GM18505 (cell line): ENCODE measurements at regions not wholly inside any gene's neighbourhood (a gene's known extent, or its start where the extent isn't known, plus 50 kb on each side); places are given as distances from the start of the nearest gene placed in this dataset.

Experiments
- ATAC-seq: cut with Tn5 transposase; IDR thresholded peaks from one replicate; pipeline ENCODE4 v1.9.1; 2021; ENCODE audit not compliant: unreplicated experiment
- POLR2A ChIP-seq: IDR thresholded peaks from 4 replicates; pipeline ENCODE4 v1.6.1; 2011; ENCODE audit warnings: borderline replicate concordance; ENCODE audit not compliant: insufficient read depth, insufficient read length; ENCODE audit errors: extremely low read depth

DNA sequence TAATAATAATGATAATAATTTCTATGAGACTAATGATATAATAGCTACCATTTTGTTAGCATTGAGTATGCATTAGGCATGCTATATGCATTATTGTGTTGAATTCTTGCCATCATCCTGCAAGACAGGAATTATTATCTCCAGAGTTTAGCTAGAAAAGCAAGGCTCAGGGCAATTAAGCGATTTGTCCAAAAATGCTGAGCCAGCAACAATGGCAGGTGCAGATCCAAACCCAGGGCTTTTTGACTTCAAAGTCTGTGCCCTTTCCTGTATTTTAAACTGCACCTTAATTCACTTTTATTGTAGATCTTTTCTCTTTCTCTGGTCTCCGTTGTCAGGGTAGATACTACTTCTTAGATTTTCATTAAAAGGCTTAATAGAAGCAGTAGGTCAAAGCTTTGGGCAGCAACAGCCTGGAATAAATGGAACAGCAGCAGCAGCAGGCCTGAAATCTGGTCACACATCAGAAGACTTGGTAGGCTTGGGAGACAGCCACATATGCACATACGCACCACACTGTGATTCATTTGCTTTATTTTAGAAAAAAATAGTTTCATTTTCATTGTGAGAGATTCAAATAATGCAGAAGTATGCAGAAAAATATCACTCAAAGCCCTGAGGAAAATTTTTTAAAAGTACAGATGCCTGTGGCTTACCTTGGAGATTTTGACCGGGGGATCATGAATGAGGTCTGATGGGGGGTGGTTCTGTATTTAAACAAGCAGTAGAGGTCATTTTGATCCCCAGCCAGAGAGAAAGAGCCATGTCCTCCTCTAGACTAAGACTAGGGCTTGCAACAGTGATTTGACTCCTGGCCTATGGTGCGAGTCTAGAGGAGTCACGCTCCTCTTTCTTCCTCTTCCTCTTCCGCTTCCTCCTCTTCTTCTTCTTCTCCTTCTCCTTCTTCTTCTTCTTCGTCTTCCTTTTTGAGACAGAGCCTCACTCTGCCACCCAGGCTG, 455.7 kb downstream of the TSN start:
- TF ChIP-seq POLR2A: no peak
- no peak for ATAC-seq

DNA sequence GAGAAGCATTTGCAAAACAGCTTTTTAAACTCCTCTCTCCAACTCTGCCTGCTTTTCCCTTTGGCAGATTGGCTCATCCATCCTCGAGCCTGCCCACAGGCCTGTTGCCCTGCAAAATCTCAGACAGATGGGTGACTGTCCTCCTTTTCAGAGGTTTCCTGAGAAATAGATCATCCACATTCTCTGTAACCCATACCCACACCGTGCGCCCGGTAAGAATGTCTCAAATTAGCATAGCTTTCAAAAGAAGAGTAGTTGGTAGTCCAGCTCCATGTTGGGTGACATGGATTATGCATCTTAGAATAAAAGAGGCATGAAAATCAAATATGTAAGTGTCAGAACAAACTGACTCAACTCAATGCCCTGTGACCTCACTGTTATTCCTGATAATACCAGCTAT, 457.9 kb downstream of the TSN start:
- no peak for TF ChIP-seq POLR2A
- ATAC-seq: no peak

DNA sequence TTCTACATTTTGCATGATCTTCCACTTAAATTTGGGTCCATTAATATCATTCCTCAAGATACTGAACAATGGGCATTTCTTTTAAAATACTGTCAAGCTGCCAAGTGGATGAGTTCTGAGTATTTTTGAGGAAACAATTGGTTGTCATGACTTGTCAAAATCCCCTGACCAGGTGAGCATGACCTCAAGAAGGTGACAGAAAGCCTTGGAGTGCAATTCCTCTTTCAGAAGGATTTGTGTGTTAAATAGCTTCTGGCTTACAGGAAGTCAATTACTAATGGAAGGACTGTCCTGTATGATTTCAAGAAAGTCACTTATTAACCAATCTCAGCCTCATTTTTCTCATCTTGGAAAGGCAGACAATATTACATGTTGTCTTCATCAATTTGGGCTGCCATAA, 460.6 kb downstream of the TSN start:
- no peak for TF ChIP-seq POLR2A
- no peak for ATAC-seq

DNA sequence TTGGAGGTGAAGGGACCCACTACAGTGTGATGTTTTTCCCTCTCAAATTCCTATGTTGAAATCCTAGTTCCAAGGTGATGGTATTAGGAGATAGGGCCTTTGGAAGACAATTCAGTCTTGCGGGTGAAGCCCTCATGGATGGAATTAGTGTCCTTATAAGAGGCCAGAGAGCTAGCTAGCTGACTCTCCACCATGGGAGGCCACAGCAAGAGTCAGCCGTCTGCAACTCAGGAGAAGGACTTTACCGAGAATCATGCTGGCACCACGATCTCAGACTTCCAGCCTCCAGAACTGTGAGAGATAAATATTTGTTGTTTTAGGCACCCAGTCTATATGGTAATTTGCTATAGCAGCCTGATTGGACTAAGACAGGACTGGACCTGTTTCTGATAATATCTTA, 461.4 kb downstream of the TSN start:
- TF ChIP-seq POLR2A: no peak
- no peak for ATAC-seq

DNA sequence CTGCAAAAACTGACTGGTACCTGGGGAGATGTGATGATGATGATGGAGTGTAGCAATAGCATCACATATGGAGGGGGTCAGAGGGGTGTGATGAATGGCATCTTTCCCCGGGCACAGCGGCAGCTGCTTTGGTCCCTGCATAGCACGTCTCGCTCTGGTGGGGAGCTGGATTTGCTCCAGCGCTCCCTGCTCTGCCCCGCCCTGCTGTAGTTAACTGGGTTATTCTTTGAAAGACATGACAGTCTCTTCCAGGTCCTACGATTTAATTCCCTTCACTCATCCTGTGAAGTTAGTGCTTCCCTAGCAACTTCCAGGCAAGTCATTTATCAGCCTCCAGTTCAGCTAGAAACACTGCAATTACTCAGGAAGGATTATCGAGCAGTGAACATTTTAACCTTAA, 463.1 kb downstream of the TSN start:
- no peak for ATAC-seq
- TF ChIP-seq POLR2A: no peak

DNA sequence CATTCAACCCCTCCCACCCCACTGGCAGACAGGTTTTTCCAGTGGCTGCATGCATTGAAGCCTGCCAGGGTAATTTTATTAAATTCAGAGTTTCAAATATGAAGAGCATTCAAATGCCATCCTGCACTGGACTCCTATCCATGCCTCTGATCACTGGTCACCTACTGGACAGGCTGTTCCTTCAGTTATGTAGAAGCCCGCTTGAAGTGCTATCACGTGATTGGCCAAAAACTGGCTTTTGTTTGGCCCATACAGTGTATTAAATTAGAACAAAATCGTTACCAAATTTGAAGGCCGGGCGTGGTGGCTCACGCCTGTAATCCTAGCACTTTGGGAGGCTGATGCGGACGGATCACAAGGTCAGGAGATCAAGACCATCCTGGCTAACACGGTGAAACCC, 464.1 kb downstream of the TSN start:
- no peak for TF ChIP-seq POLR2A
- ATAC-seq: no peak

DNA sequence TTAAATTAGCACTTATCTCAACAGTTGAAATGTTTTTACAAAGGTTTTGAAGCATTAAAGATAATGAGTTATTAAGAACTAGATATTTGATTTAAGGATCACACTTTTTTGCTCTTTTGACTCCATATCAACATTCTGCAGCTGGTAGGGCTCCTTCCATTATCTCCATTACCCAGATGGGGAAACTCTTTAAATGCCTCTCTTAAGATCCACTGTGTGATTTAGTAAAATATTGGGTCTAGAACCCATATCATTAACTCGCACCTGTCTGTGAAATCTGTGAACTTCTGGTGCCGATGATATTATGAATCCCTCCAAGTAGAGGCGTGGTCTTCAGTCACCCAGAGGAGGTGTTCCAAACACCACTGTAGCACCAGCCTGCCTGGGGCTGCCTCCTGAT, 466.2 kb downstream of the TSN start:
- no peak for ATAC-seq

DNA sequence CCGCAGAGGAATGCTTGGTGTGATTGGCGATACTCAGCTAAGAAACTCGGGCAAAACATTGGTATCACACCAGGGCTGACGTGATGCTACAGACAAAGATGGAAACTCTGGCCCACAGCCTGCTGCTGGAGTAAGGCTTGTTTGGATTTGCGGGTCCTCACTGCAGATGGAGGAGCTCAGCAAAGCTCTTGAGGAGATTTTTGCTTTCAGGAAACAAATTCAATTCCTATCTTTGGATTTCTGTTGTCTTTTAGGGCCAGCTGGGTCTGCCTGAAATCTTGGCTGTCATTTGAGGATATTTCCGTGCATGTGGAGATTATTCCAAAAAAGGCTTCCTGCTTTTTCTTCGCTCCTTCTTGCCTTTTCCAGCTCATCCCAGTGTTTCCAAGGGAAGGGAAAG, 475.8 kb downstream of the TSN start:
- TF ChIP-seq POLR2A: no peak
- ATAC-seq: no peak

More for the DNA sequence above, 466.2 kb downstream of the TSN start:
- no peak for TF ChIP-seq POLR2A

DNA sequence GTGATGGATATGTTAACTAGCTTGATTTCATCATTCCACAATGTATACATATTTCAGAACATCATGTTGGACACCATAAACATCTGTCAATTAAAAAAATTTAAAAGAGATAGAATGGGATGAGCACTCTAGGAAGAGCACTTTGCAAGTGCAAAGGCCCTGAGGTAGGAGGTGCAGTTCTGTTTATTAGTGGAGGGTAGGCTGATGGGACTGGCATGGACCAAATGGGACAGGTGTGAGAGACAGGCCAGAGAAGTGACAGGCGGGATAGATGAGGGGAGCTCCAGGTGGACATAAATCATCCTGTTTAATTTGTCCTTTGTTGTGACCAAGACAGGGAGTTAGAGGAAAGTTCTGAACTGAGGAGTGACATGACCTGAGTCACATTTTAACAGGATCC, 477.9 kb downstream of the TSN start:
- no peak for ATAC-seq
- no peak for TF ChIP-seq POLR2A

DNA sequence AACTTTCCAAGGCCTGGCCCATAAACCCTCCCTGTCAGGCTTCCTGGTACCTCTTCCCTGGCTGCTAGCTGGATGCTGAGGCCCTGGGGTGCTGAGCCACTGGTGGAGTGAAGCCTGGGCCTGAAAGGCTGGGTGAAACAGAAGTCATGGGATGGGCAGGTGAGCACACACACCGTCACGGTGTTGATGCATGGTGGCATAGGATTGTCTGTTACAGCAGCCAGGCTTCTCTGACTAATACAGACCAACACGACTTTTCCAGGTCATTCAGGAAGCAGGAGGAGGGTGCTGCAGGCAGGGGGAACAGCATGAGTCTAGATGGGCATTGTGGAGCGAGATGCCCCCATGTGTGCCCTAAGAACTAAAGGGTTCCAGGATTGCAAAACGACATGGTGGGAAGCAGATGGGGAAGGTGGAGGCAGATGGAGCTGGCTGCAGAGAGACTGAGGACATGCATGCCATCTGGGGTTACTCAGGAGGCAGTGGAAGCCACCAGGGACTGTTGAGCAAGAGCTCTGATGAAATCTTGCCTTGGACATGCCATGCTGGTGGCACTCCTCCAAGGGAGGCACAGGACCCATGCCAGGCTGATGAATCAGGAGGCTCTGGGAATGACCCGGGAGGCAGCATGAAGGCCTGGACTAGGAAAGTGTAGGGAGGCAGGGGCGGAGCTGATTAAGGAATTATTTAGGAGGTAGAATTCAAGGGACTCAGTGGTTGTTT, 480.9 kb downstream of the TSN start:
- no peak for ATAC-seq

DNA sequence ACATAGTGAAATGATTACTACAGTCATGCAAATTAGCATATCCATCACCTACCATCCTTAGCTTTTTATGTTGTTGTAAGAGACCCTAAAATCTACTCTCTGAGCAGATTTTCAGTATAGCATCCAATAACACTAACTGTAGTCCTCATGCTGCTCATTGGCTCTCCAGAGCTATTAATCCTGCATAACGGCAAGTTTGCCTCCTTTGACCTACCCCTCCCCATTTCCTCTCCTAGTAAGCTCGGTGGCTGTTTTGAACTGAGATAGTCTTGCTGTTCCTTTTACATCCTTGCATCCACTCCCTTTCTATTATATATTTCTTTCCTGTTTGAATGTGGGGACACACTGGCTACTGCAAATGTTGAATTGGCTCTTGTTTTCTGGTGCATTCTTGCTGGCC, 481.5 kb downstream of the TSN start:
- no peak for ATAC-seq
- no peak for TF ChIP-seq POLR2A

More for the DNA sequence above, 480.9 kb downstream of the TSN start:
- no peak for TF ChIP-seq POLR2A

DNA sequence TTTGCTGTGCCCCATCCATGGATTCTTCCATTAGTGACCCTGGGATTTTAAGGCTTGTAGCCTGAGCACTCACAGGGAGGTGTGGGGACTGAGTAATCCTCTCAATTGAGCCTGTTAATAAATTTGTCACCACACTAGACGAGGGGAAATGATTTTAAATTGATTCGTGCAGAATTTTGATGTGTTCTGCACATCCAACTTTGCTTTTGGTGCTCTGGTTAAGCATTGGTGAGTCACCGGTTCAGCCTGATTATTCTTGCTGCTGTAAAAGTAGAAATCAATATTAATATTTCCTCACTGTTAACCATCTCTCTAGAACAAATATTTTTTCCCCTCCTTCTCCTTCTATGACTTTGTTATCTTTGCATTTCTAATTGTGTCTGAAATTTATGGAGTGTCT, 482.0 kb downstream of the TSN start:
- no peak for TF ChIP-seq POLR2A
- ATAC-seq: no peak

DNA sequence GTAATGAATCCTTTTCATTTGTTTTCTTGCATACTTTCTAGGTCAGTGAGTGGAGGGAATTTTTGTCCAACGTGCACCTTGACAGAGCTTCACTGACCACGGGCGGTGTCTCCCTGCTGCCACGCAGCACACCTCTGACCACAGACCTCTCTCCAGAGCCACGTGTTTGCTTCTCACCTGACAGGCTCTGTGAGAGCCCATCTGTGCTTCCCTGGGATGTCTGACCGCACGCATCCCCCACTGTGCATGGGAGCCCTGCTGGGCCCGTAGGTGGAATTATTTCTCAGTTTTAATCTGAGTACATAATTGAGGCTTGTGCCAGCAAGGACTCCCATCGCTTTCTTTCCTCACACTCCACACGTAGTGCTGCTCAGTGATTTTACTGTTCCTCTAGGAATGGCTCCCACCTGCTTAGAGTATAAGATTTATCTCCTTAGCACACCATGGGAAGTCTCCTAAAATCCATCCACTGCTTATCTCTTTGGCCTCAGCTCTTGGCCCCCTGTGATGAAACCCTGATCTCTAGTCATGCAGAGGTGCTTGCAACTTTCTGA, 482.6 kb downstream of the TSN start:
- TF ChIP-seq POLR2A: no peak
- no peak for ATAC-seq
